ENCODE measurements at regions not wholly inside any gene's neighbourhood (a gene's known extent, or its start where the extent isn't known, plus 50 kb on each side); places are given as distances from the start of the nearest gene placed in this dataset.

GRCh38 chrX:98501426-98501825 is 1617.7 kb downstream of the RPA4 start:
- TF ChIP-seq EZH2 (IDR thresholded peaks at IDR 0.05; ENCODE audit: low read length, missing control alignments) (no peak), CTCF (conservative IDR thresholded peaks at IDR 0.05 in 1 of 2, IDR thresholded peaks at IDR 0.05 in 1 of 2; ENCODE audit: low read depth in 1 of 2, low read length in 2 of 2) (no peak)
- no peak overlapping the region for H3K4me2 ChIP-seq (ENCODE audit: extremely low read depth, insufficient read depth, low read length)
- no peaks in the 10 kb centered on the region for H3K36me3 ChIP-seq (ENCODE audit: control insufficient read depth, insufficient read depth, low read length)
- no peaks in the 10 kb centered on the region for H3K79me2 ChIP-seq (ENCODE audit: control insufficient read depth, insufficient read depth, low read length)
- no peak for DNase-seq (ENCODE audit: low read depth in 2 of 2)
- H2AFZ ChIP-seq (ENCODE audit: low read length): no peak overlapping the region
- no peaks in the 10 kb centered on the region for H3K27me3 ChIP-seq (ENCODE audit: control insufficient read depth, insufficient read depth, low read length)
- no peaks in the 10 kb centered on the region for H4K20me1 ChIP-seq (ENCODE audit: control insufficient read depth, extremely low read depth, insufficient read depth, low read length)
- H3K27ac ChIP-seq (ENCODE audit: insufficient read depth, low read length): no peak overlapping the region
- H3K9ac ChIP-seq (ENCODE audit: insufficient read depth, low read length): no peak overlapping the region
- no peaks in the 10 kb centered on the region for H3K9me3 ChIP-seq (ENCODE audit: control insufficient read depth, insufficient read depth, low read depth, low read length)
- no peak overlapping the region for H3K4me3 ChIP-seq (replicated peaks in 1 of 4; ENCODE audit: control extremely low read depth in 1 of 4, insufficient read depth in 1 of 4, low read depth in 3 of 4, low read length in 4 of 4)
- no peaks in the 10 kb centered on the region for H3K4me1 ChIP-seq (ENCODE audit: control insufficient read depth, extremely low read depth, insufficient read depth, low read length)

GRCh38 chrX:98506907-98507306 is 1623.2 kb downstream of the RPA4 start:
- Histone ChIP-seq H3K9ac (ENCODE audit: insufficient read depth, low read length) (no peak overlapping the region), H3K9me3 (ENCODE audit: control insufficient read depth, insufficient read depth, low read depth, low read length) (no peaks in the 10 kb centered on the region), H3K4me2 (ENCODE audit: extremely low read depth, insufficient read depth, low read length) (no peak overlapping the region), H2AFZ (ENCODE audit: low read length) (no peak overlapping the region), H3K4me1 (ENCODE audit: control insufficient read depth, extremely low read depth, insufficient read depth, low read length) (no peaks in the 10 kb centered on the region), H3K27me3 (ENCODE audit: control insufficient read depth, insufficient read depth, low read length) (no peaks in the 10 kb centered on the region), H3K4me3 (replicated peaks in 1 of 4; ENCODE audit: control extremely low read depth in 1 of 4, insufficient read depth in 1 of 4, low read depth in 3 of 4, low read length in 4 of 4) (no peak overlapping the region), H3K79me2 (ENCODE audit: control insufficient read depth, insufficient read depth, low read length) (no peaks in the 10 kb centered on the region), H3K27ac (ENCODE audit: insufficient read depth, low read length) (no peak overlapping the region), H4K20me1 (ENCODE audit: control insufficient read depth, extremely low read depth, insufficient read depth, low read length) (no peaks in the 10 kb centered on the region), H3K36me3 (ENCODE audit: control insufficient read depth, insufficient read depth, low read length) (no peaks in the 10 kb centered on the region)
- TF ChIP-seq CTCF (conservative IDR thresholded peaks at IDR 0.05 in 1 of 2, IDR thresholded peaks at IDR 0.05 in 1 of 2; ENCODE audit: low read depth in 1 of 2, low read length in 2 of 2) (no peak), EZH2 (IDR thresholded peaks at IDR 0.05; ENCODE audit: low read length, missing control alignments) (no peak)
- DNase-seq (ENCODE audit: low read depth in 2 of 2): no peak

- H3K4me1 ChIP-seq (ENCODE audit: control insufficient read depth, extremely low read depth, insufficient read depth, low read length): no peaks in the 10 kb centered on the region
- H4K20me1 ChIP-seq (ENCODE audit: control insufficient read depth, extremely low read depth, insufficient read depth, low read length): no peaks in the 10 kb centered on the region
- H3K79me2 ChIP-seq (ENCODE audit: control insufficient read depth, insufficient read depth, low read length): no peaks in the 10 kb centered on the region
- TF ChIP-seq EZH2 (IDR thresholded peaks at IDR 0.05; ENCODE audit: low read length, missing control alignments): no peak
- H3K27ac ChIP-seq (ENCODE audit: insufficient read depth, low read length): no peak overlapping the region
- H3K4me2 ChIP-seq (ENCODE audit: extremely low read depth, insufficient read depth, low read length): no peak overlapping the region
- H3K36me3 ChIP-seq (ENCODE audit: control insufficient read depth, insufficient read depth, low read length): no peaks in the 10 kb centered on the region
- H3K27me3 ChIP-seq (ENCODE audit: control insufficient read depth, insufficient read depth, low read length): no peaks in the 10 kb centered on the region
- H2AFZ ChIP-seq (ENCODE audit: low read length): no peak overlapping the region
- DNase-seq (ENCODE audit: low read depth in 2 of 2): no peak
- no peak overlapping the region for H3K4me3 ChIP-seq (replicated peaks in 1 of 4; ENCODE audit: control extremely low read depth in 1 of 4, insufficient read depth in 1 of 4, low read depth in 3 of 4, low read length in 4 of 4)
- no peaks in the 10 kb centered on the region for H3K9me3 ChIP-seq (ENCODE audit: control insufficient read depth, insufficient read depth, low read depth, low read length)
- H3K9ac ChIP-seq (ENCODE audit: insufficient read depth, low read length): no peak overlapping the region
Observed at GRCh38 chrX:98514032-98514431, 1630.3 kb downstream of the RPA4 start.
